Keratinocyte (primary cell): ENCODE measurements at regions not wholly inside any gene's neighbourhood (a gene's known extent, or its start where the extent isn't known, plus 50 kb on each side); places are given as distances from the start of the nearest gene placed in this dataset.
"Not testable (repeated sequence)": the region's sequence is repeated elsewhere in the genome, so short reads cannot be mapped to it uniquely, and the experiment has no call there.

Source experiments
- CTCF ChIP-seq, 3 experiments: IDR thresholded peaks in 1 of 3; conservative IDR thresholded peaks in 1 of 3; optimal IDR thresholded peaks in 1 of 3; 2 replicates in 2 of 3; 3 replicates in 1 of 3; pipeline versions ENCODE3 to v1.5.1; 2011; ENCODE audit warnings: low read length in 3 of 3, mild to moderate bottlenecking in 3 of 3, moderate library complexity in 2 of 3, control low read depth in 1 of 3, inconsistent platforms in 1 of 3; ENCODE audit not compliant: insufficient read depth in 2 of 3; ENCODE audit errors: extremely low read depth in 1 of 3
- EZH2 ChIP-seq: IDR thresholded peaks from one replicate; pipeline ENCODE4 v1.6.1; 2012; ENCODE audit warnings: inconsistent platforms, mild to moderate bottlenecking, low read length, moderate library complexity

GRCh38 chr16:80242279-80242678, 298.5 kb upstream of the DYNLRB2 start:
- TF ChIP-seq CTCF (optimal IDR thresholded peaks at IDR 0.05 in 1 of 3, IDR thresholded peaks at IDR 0.05 in 1 of 3, conservative IDR thresholded peaks at IDR 0.05 in 1 of 3; ENCODE audit: extremely low read depth in 1 of 3, insufficient read depth in 2 of 3, low read length in 3 of 3); EZH2: not testable (repeated sequence)
